OCI-LY3 (cell line): ENCODE measurements at regions not wholly inside any gene's neighbourhood (a gene's known extent, or its start where the extent isn't known, plus 50 kb on each side); places are given as distances from the start of the nearest gene placed in this dataset.

ENCODE experiments used
- H2AFZ ChIP-seq: fragments of 200-600, 300-600 bp; shearing (Covaris generic); 2 replicates; pipeline ENCODE4 v1.6.0; 2014; ENCODE audit warnings: antibody characterized with exemption, low read depth, low read length
- H3K27ac ChIP-seq: fragments of 200-600, 300-600 bp; sonication (generic); 2 replicates; pipeline ENCODE4 v1.5.1; 2014; ENCODE audit warnings: mild to moderate bottlenecking, low read length, moderate library complexity, mixed read lengths
- H3K27me3 ChIP-seq: fragments of 200-600, 300-600 bp; sonication (generic); 2 replicates; pipeline ENCODE4 v1.6.1; 2014; ENCODE audit warnings: low read depth, low read length, mixed read lengths
- H3K36me3 ChIP-seq: fragments of 200-600, 300-600 bp; sonication (generic); replicated peaks from 2 replicates; pipeline ENCODE3; 2014; ENCODE audit warnings: low read depth, low read length, mixed read lengths
- H3K4me1 ChIP-seq: fragments of 300-600, 200-600 bp; sonication (generic); 2 replicates; pipeline ENCODE4 v1.6.1; 2014; ENCODE audit warnings: low read length, mixed read lengths
- H3K4me2 ChIP-seq: fragments of 200-600, 300-600 bp; sonication (generic); 2 replicates; pipeline ENCODE4 v1.6.1; 2014; ENCODE audit warnings: low read length, mixed read lengths
- H3K4me3 ChIP-seq: fragments of 300-600, 200-600 bp; sonication (generic); 2 replicates; pipeline ENCODE4 v1.5.1; 2014; ENCODE audit warnings: antibody characterized with exemption, mild to moderate bottlenecking, low read length, moderate library complexity
- H3K79me2 ChIP-seq: fragments of 300-600, 200-600 bp; shearing (Covaris generic); 2 replicates; pipeline ENCODE4 v1.6.1; 2014; ENCODE audit warnings: mild to moderate bottlenecking, low read length, mixed read lengths
- H3K9ac ChIP-seq: fragments of 300-600, 200-600 bp; shearing (Covaris generic); 2 replicates; pipeline ENCODE4 v1.6.0; 2014; ENCODE audit warnings: mild to moderate bottlenecking, low read length, moderate library complexity
- H3K9me3 ChIP-seq: fragments of 200-600, 300-600 bp; shearing (Covaris generic); 2 replicates; pipeline ENCODE4 v1.6.1; 2014; ENCODE audit warnings: low read length, mixed read lengths; ENCODE audit not compliant: insufficient read depth
- H4K20me1 ChIP-seq: fragments of 200-600, 300-600 bp; sonication (generic); 2 replicates; pipeline ENCODE4 v1.6.1; 2016; ENCODE audit warnings: low read length, mixed read lengths; ENCODE audit not compliant: insufficient read depth
- CTCF ChIP-seq: fragments of 200-600, 300-600 bp; sonication (generic); IDR thresholded peaks from 2 replicates; pipeline ENCODE4 v1.5.1; 2014; ENCODE audit warnings: antibody characterized with exemption, low read length, low read depth
- EZH2phosphoT487 ChIP-seq: fragments of 200-600 bp; shearing (Covaris generic); IDR thresholded peaks from 2 replicates; pipeline ENCODE4 v1.6.1; 2018; ENCODE audit warnings: antibody characterized with exemption, mixed run types, low read depth

DNA sequence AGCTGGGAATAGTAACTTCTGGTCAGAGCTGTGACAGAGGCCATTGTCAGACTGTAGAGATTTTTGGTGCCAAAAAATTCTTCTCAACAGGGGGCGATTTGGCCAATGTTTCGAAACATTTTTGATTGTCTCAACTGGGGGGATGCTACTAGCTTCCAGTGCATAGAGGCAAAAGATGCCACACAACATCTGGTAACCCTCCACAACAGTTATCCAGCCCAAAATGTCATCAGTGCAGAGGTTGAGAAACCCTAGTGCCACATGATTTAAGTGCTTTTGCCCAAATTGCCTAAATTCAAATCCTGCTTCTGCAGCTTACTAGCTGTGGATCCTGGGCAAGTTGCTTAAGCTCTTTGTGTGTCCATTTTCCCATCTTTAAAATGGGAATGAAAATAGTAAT, 71.9 kb downstream of the FZD1 start:
- Histone ChIP-seq H3K27me3 (no peaks in the 10 kb centered on the region), H3K4me2 (no peak overlapping the region), H3K4me1 (peaks cover 4% of the 10 kb centered on the region; the same call in 1 of the 2 replicates), H3K27ac (no peak overlapping the region), H3K9ac (no peak overlapping the region), H2AFZ (no peak overlapping the region), H3K9me3 (no peaks in the 10 kb centered on the region), H3K79me2 (no peaks in the 10 kb centered on the region), H3K36me3 (no peaks in the 10 kb centered on the region), H3K4me3 (no peak overlapping the region), H4K20me1 (no peaks in the 10 kb centered on the region)
- TF ChIP-seq CTCF (no peak), EZH2phosphoT487 (no peak)

DNA sequence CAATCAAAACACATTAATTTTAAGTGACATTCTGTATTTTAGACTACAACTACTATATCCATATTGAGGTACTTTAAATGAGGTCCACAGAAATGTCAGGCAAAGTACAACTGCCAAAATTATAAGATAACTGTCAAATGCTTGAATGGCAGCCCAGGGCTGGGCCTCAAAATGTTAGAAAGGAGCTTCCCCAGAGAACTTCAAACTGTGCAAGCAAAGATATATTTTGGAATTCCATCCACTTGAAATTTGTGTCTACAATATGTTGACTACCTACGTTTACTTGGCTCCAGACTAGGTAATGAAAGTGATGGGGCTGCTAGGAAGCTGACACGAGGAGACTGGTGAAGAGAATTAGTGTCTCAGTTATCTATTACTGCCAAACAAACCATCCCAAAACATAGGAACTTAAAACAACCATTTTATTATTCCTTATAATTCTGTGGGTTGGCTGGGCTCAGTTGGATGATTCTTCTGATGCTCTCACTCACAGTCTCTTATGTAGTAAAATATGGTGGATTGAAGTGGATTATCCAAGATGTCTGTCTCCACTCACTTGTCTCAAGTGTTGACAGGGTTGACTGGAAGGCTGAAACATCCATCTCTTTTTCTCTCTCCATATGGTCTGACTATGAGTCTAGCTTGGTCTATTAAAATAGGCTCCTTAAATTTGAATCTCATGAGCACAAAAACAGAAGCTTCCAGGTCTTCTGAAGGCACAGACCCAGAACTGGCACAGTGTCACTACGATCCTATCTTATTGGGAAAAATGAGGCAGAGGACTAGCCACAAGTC, 74.2 kb downstream of the FZD1 start:
- Histone ChIP-seq H2AFZ (no peak overlapping the region), H3K4me1 (peaks cover 10% of the 10 kb centered on the region), H3K9me3 (no peaks in the 10 kb centered on the region), H3K36me3 (no peaks in the 10 kb centered on the region), H3K27me3 (no peaks in the 10 kb centered on the region), H3K4me2 (no peak overlapping the region), H4K20me1 (no peaks in the 10 kb centered on the region), H3K27ac (no peak overlapping the region), H3K79me2 (no peaks in the 10 kb centered on the region), H3K4me3 (no peak overlapping the region), H3K9ac (no peak overlapping the region)
- TF ChIP-seq CTCF (no peak), EZH2phosphoT487 (no peak)

DNA sequence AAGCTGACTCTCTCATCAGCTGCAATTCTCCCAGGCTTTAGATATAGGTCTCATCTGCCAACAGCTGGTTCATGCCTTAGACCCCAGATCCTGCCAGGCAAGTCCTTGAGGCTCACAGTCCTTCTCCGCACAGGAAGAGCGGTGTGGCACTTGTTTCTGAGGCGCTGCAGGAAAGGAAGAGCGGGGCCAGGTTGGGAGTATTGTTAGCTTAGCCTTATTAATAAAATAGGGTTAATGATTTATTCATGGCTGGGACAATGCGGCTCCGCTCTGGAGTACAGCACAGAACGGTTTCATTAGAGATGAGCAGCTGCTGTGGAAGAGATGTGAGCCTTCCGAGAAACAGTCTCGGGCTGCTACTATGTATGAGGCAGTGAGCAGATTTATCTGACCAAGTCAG, 78.1 kb downstream of the FZD1 start:
- Histone ChIP-seq H3K36me3 (no peaks in the 10 kb centered on the region), H3K27ac (no peak overlapping the region), H3K9ac (no peak overlapping the region), H3K79me2 (no peaks in the 10 kb centered on the region), H3K9me3 (no peaks in the 10 kb centered on the region), H4K20me1 (no peaks in the 10 kb centered on the region), H3K27me3 (no peaks in the 10 kb centered on the region), H3K4me2 (no peak overlapping the region), H3K4me1 (peaks cover 46% of the 10 kb centered on the region), H3K4me3 (no peak overlapping the region), H2AFZ (no peak overlapping the region)
- TF ChIP-seq CTCF (no peak), EZH2phosphoT487 (no peak)

DNA sequence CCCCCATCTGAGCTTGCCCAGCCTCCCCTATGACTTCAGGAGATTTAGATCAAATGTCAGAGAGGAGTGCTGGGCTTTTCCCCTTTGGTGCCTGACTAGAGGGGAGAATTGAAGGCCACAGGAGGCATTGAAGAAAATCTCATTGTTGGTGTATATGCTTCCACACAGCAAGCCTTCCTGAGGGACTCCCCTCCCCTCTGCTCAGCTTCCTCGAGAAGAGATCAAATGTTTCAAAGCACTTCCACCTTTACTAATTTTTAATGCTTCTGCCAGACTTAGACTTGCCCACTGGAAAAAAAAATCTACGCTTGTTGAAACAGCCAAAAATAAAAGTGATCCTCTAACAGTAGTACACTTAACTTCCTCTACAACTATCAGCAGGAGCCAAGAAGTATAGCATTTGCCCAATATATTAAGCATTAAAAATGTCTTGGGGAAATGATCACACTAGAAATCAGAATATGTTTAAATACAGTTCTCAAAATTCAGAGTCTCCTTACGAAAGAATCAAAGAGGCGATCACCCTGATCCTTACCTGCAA, 79.3 kb downstream of the FZD1 start:
- TF ChIP-seq EZH2phosphoT487 (no peak), CTCF (no peak)
- peak overlapping the region; percentile 56; the same call in 1 of the 2 replicates for H3K9ac ChIP-seq
- H3K4me2 ChIP-seq = peak overlapping the region; percentile 72
- no peak overlapping the region for H3K4me3 ChIP-seq
- H3K4me1 ChIP-seq = peaks cover 44% of the 10 kb centered on the region
- H3K27ac ChIP-seq = peak overlapping the region; percentile 95
- H3K36me3 ChIP-seq = no peaks in the 10 kb centered on the region
- no peaks in the 10 kb centered on the region for H3K9me3 ChIP-seq
- peak overlapping the region; percentile 47 for H2AFZ ChIP-seq
- H3K27me3 ChIP-seq = no peaks in the 10 kb centered on the region
- H3K79me2 ChIP-seq = no peaks in the 10 kb centered on the region
- no peaks in the 10 kb centered on the region for H4K20me1 ChIP-seq
